ENCODE measurements at regions not wholly inside any gene's neighbourhood (a gene's known extent, or its start where the extent isn't known, plus 50 kb on each side); places are given as distances from the start of the nearest gene placed in this dataset.

DNA sequence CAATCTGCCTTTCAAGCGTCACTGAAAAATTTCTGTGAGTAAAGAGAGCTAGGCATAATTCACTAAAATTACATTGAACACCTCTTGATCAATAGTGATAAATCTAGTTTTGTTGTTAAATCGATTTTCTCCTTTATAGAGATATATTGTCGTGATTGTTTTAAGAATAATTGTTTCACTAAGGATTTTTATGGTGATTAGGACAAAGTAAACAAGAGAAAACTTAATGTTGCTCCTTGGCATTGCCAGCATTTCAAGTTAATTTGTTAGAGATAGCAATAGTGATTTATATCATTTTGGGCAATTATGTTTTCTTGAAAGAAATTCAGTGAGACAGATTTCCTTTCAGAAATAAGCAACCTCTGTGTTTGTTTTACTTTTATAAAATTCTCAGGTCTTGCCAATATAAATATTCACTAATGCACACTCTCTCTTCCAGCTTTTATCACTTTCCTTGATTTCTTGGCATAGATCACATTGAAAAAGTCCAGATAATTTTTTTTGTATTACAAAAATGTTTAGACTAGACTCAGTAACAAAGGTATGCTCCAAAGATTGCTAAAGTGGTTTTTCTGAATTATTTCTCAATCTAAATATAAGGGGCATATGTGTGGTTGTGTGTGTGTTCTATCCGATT, 538.7 kb downstream of the TFEC start:
- TF ChIP-seq, protein P1, sequence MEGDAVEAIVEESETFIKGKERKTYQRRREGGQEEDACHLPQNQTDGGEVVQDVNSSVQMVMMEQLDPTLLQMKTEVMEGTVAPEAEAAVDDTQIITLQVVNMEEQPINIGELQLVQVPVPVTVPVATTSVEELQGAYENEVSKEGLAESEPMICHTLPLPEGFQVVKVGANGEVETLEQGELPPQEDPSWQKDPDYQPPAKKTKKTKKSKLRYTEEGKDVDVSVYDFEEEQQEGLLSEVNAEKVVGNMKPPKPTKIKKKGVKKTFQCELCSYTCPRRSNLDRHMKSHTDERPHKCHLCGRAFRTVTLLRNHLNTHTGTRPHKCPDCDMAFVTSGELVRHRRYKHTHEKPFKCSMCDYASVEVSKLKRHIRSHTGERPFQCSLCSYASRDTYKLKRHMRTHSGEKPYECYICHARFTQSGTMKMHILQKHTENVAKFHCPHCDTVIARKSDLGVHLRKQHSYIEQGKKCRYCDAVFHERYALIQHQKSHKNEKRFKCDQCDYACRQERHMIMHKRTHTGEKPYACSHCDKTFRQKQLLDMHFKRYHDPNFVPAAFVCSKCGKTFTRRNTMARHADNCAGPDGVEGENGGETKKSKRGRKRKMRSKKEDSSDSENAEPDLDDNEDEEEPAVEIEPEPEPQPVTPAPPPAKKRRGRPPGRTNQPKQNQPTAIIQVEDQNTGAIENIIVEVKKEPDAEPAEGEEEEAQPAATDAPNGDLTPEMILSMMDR (IDR thresholded peaks at IDR 0.05), result no peak
- no peak for ATAC-seq (ENCODE audit: low FRiP score)
- DNase-seq (ENCODE audit: low spot score), result no peak

GRCh38 chr7:115479448-115479847, 551.1 kb downstream of the TFEC start:
- ATAC-seq (ENCODE audit: low FRiP score), result no peak
- TF ChIP-seq, protein P1 (IDR thresholded peaks at IDR 0.05), result no peak

DNA sequence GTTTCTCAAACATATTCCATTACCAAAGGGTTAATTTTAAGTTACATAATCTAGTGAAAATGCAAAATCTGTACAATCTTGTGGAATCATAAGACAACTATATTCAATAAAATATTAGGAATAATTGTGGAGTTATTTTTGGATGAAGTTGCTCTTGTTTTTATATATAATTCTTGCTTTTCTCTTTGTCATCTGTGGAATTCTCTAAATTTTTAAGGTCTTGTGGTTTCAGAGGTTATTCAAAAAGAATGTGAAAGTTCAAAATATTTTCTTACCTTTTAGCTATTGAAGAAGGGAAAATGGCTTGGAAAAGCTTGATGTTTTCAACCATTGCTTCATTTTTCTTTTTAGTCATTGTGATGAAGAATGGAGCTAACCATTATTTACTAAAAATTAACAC, 552.1 kb downstream of the TFEC start:
- DNase-seq (ENCODE audit: low spot score), result no peak
- TF ChIP-seq, protein P1 (IDR thresholded peaks at IDR 0.05), result no peak
- no peak for ATAC-seq (ENCODE audit: low FRiP score)

More at GRCh38 chr7:115479448-115479847, 551.1 kb downstream of the TFEC start:
- DNase-seq (ENCODE audit: low spot score), result no peak

DNA sequence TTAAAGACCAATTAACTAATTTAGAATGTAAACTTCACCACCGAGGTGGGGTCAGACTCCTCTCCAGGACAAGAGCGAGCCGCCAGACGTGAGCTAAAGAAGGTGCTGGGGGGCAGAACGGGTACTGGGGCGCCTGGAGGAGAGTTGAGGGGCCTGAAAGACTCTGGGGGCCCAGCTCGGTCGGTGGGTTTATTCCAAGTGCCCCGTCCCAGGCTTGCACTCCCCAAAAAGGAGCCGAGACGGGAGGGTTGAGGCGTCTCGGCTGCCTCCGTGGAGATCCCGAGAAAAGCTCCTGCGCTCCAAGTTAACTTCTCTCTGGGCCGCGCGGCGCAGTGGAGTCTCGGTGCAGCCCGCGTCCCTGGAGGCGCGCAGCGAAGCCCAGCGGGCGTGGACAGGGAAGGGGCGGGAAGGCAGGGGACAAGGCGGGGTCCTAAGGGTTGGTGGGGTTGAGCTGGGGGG, 553.3 kb downstream of the TFEC start:
- ATAC-seq (ENCODE audit: low FRiP score) (no peak), DNase-seq (ENCODE audit: low spot score) (no peak)
- TF ChIP-seq, protein P1 (IDR thresholded peaks at IDR 0.05), result no peak

- ATAC-seq (ENCODE audit: low FRiP score), result no peak
- TF ChIP-seq, protein P1 (IDR thresholded peaks at IDR 0.05), result no peak
These were observed 553.8 kb downstream of the TFEC start for GRCh38 chr7:115476671-115477181.

DNA sequence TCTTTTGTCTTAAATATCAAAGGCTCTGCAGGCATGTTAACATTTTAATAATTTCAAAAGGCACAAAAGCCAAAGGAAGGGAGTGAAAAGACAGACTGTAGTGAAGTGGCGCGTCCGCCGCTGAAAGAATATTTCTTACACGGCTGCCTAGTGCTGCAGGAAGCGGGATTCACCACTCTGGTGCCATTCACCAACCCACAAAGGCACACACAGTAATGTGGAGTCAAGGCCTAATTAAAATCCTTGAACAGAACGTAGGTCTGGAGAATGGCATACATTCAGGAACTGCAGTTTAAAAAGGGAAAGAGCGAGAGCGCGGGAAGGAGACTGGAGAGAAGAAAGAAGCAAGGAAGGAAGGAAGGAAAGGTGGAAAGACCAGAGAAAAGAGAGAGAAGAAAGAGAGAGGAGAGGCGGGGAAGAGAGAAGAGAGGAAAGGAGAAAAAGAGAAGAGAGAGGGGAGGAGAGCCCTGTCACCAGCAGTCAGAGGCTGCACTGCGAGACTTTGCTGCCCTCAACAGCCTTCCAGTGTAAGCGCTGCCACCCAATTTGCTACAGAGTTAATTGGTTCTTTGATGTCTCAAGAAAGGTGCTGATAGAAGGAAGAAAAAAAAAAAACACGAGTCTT, 554.0 kb downstream of the MDFIC start:
- DNase-seq (ENCODE audit: low spot score) (no peak), ATAC-seq (ENCODE audit: low FRiP score) (no peak)
- TF ChIP-seq, protein P1 (IDR thresholded peaks at IDR 0.05), result no peak

More at GRCh38 chr7:115476671-115477181, 553.8 kb downstream of the TFEC start:
- no peak for DNase-seq (ENCODE audit: low spot score)

DNA sequence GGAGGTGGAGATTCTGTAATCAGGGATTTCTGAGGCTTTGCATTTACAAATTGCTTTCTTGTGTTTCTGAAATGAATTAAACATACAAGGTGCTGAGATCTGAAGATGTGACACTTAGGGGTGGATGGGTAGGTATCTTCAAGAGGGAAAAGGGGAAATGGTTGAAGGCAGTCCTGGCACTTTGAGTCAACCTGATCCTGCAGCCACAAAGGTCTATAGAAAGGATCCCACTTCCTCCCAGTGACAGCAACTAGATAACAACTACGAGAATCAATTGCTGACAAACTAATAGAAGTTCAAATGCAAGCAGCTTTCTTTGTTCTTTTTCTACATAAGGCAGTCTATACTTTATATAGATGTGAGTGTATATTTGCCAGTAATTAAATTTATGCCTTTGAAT, 553.3 kb downstream of the MDFIC start:
- no peak for DNase-seq (ENCODE audit: low spot score)
- TF ChIP-seq, protein P1 (IDR thresholded peaks at IDR 0.05), result no peak
- ATAC-seq (ENCODE audit: low FRiP score), result no peak

Data from omental fat pad (tissue), 3 donors.